ENCODE measurements at regions not wholly inside any gene's neighbourhood (a gene's known extent, or its start where the extent isn't known, plus 50 kb on each side); places are given as distances from the start of the nearest gene placed in this dataset.

DNA sequence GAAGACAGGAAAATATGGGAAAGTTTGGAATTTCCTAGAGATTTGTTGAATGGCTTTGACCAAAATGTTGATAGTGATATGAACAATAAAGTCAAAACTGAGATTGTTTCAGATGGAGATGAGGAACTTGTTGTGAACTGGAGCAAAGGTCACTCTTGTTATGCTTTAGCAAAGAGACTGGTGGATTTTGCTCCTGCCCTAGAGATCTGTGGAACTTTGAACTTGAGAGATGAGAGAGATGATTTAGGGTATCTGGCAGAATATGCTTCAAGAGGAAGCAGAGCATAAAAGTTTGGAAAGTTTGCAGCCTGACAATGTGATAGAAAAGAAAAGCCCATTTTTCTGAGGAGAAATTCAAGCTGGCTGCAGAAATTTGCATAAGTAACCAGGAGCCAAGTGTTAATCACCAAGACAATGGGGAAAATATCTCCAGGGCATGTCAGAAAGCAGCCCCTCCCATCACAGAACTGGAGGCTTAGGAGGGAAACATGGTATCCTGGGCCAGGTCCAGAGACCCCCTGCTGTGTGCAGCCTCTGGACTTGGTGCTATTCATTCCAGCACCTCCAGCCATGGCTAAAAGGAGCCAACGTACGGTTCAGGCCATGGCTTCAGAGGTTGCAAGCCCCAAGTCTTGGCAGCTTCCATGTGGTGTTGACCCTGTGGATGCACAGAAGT lies 114.3 kb upstream of the STARD4 start:
- H2AFZ ChIP-seq (replicated peaks; ENCODE audit: low read length, poor library complexity), result no peak overlapping the region
- H3K9ac ChIP-seq (ENCODE audit: low read depth, low read length), result no peak overlapping the region
- no peak overlapping the region for H2BK120ac ChIP-seq (ENCODE audit: low read depth, low read length)
- H3K36me3 ChIP-seq (ENCODE audit: control insufficient read depth, insufficient read depth, low read length), result no peaks in the 10 kb centered on the region
- no peaks in the 10 kb centered on the region for H3K79me1 ChIP-seq (ENCODE audit: low read depth in 1 of 2, low read length in 2 of 2)
- no peak overlapping the region for H3K27ac ChIP-seq (ENCODE audit: insufficient read depth, low read length)
- in situ Hi-C loops (cut with MboI; ENCODE audit: low sequenced_read_pairs) (no loop called here), dilution Hi-C loops (cut with HindIII; ENCODE audit: low sequenced_read_pairs, unreplicated experiment) (no loop called here), intact Hi-C loops (cut with micrococcal nuclease) (no loop called here)
- ATAC-seq (ENCODE audit: low read depth) (no peak), DNase-seq (no peak)
- no peaks in the 10 kb centered on the region for H3K27me3 ChIP-seq (ENCODE audit: control insufficient read depth, insufficient read depth, low read length)
- BruUV-seq (replicated peaks), result no TSS peak
- ChIA-PET POLR2A (ENCODE audit: unreplicated experiment) (no interaction called here), CTCF (no interaction called here)
- H3K9me3 ChIP-seq (ENCODE audit: control insufficient read depth, insufficient read depth, low read length), result no peaks in the 10 kb centered on the region
- H3K14ac ChIP-seq (replicated peaks; ENCODE audit: low read depth, low read length), result no peak overlapping the region
- no peak overlapping the region for H2AK5ac ChIP-seq (ENCODE audit: low read depth, low read length)
- no peak overlapping the region for H2BK5ac ChIP-seq (ENCODE audit: low read depth, low read length, poor library complexity, severe bottlenecking)
- no peak overlapping the region for H4K5ac ChIP-seq (ENCODE audit: low read depth, low read length)
- no peak for TF ChIP-seq RFX5 (IDR thresholded peaks at IDR 0.05; ENCODE audit: low read depth, low read length)
- no peak for TF ChIP-seq CHD1 (IDR thresholded peaks at IDR 0.05; ENCODE audit: low read depth, low read length)
- TF ChIP-seq RCOR1 (IDR thresholded peaks at IDR 0.05; ENCODE audit: insufficient replicate concordance, low read length), result no peak
- no peak for TF ChIP-seq MXI1 (IDR thresholded peaks at IDR 0.05; ENCODE audit: borderline replicate concordance, low read depth, low read length)
- no peak for TF ChIP-seq FOS (IDR thresholded peaks at IDR 0.05; ENCODE audit: low read depth, low read length)
- no peak for TF ChIP-seq MAZ (IDR thresholded peaks at IDR 0.05; ENCODE audit: borderline replicate concordance, low read depth, low read length)
- TF ChIP-seq, protein P1, sequence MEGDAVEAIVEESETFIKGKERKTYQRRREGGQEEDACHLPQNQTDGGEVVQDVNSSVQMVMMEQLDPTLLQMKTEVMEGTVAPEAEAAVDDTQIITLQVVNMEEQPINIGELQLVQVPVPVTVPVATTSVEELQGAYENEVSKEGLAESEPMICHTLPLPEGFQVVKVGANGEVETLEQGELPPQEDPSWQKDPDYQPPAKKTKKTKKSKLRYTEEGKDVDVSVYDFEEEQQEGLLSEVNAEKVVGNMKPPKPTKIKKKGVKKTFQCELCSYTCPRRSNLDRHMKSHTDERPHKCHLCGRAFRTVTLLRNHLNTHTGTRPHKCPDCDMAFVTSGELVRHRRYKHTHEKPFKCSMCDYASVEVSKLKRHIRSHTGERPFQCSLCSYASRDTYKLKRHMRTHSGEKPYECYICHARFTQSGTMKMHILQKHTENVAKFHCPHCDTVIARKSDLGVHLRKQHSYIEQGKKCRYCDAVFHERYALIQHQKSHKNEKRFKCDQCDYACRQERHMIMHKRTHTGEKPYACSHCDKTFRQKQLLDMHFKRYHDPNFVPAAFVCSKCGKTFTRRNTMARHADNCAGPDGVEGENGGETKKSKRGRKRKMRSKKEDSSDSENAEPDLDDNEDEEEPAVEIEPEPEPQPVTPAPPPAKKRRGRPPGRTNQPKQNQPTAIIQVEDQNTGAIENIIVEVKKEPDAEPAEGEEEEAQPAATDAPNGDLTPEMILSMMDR (conservative IDR thresholded peaks at IDR 0.05; ENCODE audit: low read depth, low read length), result no peak
- TF ChIP-seq CEBPB (IDR thresholded peaks at IDR 0.05; ENCODE audit: low read depth, low read length), result no peak
- TF ChIP-seq POLR2A (IDR thresholded peaks at IDR 0.05; ENCODE audit: low read depth, low read length), result no peak
- TF ChIP-seq, protein P2, sequence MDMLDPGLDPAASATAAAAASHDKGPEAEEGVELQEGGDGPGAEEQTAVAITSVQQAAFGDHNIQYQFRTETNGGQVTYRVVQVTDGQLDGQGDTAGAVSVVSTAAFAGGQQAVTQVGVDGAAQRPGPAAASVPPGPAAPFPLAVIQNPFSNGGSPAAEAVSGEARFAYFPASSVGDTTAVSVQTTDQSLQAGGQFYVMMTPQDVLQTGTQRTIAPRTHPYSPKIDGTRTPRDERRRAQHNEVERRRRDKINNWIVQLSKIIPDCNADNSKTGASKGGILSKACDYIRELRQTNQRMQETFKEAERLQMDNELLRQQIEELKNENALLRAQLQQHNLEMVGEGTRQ (IDR thresholded peaks at IDR 0.05; ENCODE audit: low read depth, low read length), result no peak
- TF ChIP-seq BHLHE40 (IDR thresholded peaks at IDR 0.05; ENCODE audit: low read depth, low read length), result no peak
- TF ChIP-seq RAD21 (IDR thresholded peaks at IDR 0.05; ENCODE audit: low read length), result no peak
- no peak overlapping the region for H4K91ac ChIP-seq (ENCODE audit: insufficient read depth, low read depth, low read length)
- H3K4me3 ChIP-seq (ENCODE audit: insufficient read depth, low read depth, low read length), result no peak overlapping the region
- H4K8ac ChIP-seq (ENCODE audit: low read depth in 2 of 2, low read length in 2 of 2), result no peak overlapping the region
- no peaks in the 10 kb centered on the region for H3K9me1 ChIP-seq (ENCODE audit: insufficient read depth, low read length)
- no peak overlapping the region for H2BK15ac ChIP-seq (ENCODE audit: low read depth, low read length)
- no peaks in the 10 kb centered on the region for H3K4me1 ChIP-seq (ENCODE audit: control insufficient read depth, insufficient read depth, low read length)
- H3K4ac ChIP-seq (ENCODE audit: low read depth, low read length), result no peak overlapping the region
- no peak overlapping the region for H2AK9ac ChIP-seq (replicated peaks; ENCODE audit: low read depth, low read length, poor library complexity)
- no peaks in the 10 kb centered on the region for H4K20me1 ChIP-seq (ENCODE audit: insufficient read depth, low read length)
- 79% methylated on average over 2 of the region's 2 CpGs; no CpG with 5 or more reads in 1 of the 2 experiments for WGBS, 2 experiments (ENCODE audit: extremely low coverage in 2 of 2, insufficient read length in 1 of 2)
- no peak overlapping the region for H3K23ac ChIP-seq (ENCODE audit: low read depth, low read length)
- H3K18ac ChIP-seq (ENCODE audit: low read depth, low read length), result no peak overlapping the region
- no peak overlapping the region for H3K56ac ChIP-seq (ENCODE audit: extremely low read depth, insufficient read depth, low read length)
- H2BK20ac ChIP-seq (ENCODE audit: low read depth, low read length), result no peak overlapping the region
- no peak overlapping the region for H3K4me2 ChIP-seq (ENCODE audit: low read depth, low read length)

All from IMR-90 (cell line).